NCI-H524 treated with DMSO at 0.1 percent for 48 hours (cell line): ENCODE measurements at regions not wholly inside any gene's neighbourhood (a gene's known extent, or its start where the extent isn't known, plus 50 kb on each side); places are given as distances from the start of the nearest gene placed in this dataset.
"Not testable (repeated sequence)": the region's sequence is repeated elsewhere in the genome, so short reads cannot be mapped to it uniquely, and the experiment has no call there.

Experiments used
- DNase-seq: peaks from one replicate; lab custom pipeline; 2025; lab: John Stamatoyannopoulos, UW

- DNase-seq: no peak
These were observed 1125.5 kb downstream of the FAT4 start for GRCh38 chr4:126440297-126440696.

DNA sequence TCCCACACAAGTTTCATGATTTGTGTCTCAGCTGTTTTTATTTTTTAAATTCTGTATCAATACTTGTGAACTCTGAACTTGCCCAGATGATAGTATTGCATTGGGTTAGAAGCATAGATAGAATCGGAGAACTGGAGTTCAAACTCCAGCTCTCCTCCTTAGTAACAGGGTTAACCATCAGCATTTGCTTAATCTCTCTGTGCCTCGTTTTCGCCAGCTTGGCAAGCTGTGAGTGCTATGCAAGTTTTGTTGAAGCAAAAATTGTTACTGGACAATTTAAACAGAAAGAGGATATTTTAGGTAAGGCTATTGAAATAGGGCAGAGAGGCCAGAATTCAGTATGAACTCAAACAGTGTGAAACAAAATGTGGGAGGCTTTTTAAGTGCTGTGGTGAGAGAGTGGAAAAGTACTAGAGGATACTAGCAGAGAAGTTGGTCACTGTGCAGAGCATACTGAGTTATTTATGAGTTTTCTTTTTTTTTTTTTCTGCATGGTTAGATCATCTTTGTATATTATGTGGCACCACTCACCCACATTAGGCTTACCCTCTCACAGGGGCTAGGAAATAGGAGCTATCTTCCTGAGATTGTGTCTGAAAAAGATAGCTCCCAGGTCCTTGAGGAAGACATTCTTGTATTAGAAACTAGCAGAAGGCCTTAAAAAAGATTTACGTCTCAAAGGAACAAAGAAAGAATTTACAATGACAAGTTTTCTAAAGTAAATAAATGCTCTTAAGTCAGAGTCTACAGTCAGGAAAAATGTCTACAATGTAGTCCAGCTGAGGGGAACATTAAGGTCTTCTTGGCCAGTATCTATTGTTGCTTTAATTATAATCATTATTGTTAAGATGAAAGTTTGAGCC lies 1126.6 kb downstream of the FAT4 start:
- no peak for DNase-seq

- no peak for DNase-seq
These were observed 1130.8 kb downstream of the FAT4 start for GRCh38 chr4:126445596-126445995.

- no peak for DNase-seq
These were observed 1132.2 kb downstream of the FAT4 start for GRCh38 chr4:126446917-126447316.

GRCh38 chr4:126448086-126448845 lies 1133.5 kb downstream of the FAT4 start:
- DNase-seq: no peak

DNA sequence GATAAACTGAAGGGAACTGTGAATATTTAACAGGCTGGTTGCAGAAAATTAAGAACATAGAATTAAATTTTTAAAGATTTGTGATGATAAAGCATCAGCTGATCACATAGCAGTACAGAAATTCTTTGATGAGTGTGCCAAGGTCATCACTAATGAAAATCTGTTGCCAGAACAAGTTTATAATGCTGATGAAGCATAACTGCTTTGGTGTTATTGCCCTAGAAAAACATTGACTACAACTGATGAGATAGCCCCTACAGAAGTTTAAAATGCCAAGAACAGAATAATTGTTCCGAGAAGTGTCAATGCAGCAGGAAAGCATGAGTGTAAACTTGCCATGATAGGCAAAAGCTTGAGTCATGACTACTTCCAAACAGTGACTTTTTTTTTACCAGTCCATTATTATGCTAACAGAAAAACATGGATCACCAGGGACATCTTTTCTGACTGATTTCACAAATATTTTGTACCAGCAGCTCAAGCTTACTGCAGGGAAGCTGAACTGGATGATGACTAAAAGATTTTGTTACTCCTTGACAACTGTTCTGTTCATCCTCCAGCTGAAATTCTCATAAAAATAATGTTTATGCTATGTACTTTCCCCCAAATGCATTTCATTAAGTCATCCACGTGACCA lies 1136.6 kb downstream of the FAT4 start:
- DNase-seq: no peak

DNA sequence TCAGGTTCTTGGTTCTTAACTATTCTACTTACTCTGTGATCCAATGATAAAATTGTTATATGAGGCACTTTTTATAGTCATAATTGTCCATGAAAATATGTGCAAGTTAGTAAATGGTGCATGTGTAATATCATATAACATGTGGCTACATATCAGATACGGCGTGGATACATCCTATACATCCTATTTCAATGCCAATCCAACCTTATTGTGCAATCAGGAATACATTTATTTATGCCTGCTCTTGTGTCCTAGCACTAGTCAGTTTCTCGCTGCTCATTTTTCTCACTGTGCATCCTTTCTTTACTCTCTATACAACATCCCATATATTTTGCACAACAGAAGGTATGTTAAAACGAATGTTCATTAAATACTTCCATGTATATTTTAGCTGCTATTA lies 1141.1 kb downstream of the FAT4 start:
- DNase-seq: no peak

GRCh38 chr4:126458993-126459392 lies 1144.2 kb downstream of the FAT4 start:
- DNase-seq: no peak

GRCh38 chr4:126465341-126465740 lies 1150.6 kb downstream of the FAT4 start:
- no peak for DNase-seq

GRCh38 chr4:126466848-126467247 lies 1152.1 kb downstream of the FAT4 start:
- no peak for DNase-seq

GRCh38 chr4:126468144-126468543 lies 1153.4 kb downstream of the FAT4 start:
- DNase-seq: no peak

GRCh38 chr4:126470862-126471261 lies 1156.1 kb downstream of the FAT4 start:
- DNase-seq: no peak

DNA sequence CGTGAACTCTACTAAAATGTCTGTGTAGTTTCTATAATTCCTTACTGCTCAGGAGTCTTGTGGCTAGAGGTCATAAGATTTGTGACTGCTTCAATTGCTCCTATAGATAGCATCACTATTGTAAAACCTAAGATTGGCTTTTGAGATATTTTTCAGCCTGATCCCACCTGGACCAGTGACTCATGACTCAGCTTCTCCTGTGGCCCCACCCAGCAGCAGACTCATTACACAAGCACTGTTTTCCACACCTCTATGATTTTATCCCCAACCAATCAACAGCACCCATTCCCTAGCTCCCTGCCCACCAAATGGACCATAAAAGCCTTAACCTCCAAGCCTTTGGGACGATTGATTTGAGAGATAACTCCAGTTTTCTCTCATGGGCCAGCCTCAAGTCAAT lies 1157.0 kb upstream of the INTU start:
- DNase-seq: no peak

DNA sequence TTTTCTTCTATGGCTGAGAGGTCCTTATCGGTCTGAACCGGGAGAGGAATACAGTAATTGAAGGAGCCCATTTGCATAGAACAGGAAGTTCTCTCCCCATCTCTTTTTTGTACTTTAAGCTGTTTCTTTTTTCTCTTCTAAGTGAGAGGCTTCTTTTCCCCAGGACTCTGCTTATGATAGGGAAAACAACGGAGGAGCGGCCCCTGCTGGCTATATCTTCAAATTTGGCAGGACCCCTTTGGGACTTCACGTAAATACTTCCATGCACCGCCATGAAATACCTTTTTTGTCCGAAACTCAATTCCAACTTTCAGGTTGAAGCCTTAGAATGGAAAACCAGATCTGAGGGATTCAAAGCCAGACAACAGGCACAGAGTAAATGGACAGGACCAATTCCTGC lies 1153.0 kb upstream of the INTU start:
- DNase-seq: no peak

- no peak for DNase-seq
These were observed 1150.4 kb upstream of the INTU start for GRCh38 chr4:126482311-126482710.

DNA sequence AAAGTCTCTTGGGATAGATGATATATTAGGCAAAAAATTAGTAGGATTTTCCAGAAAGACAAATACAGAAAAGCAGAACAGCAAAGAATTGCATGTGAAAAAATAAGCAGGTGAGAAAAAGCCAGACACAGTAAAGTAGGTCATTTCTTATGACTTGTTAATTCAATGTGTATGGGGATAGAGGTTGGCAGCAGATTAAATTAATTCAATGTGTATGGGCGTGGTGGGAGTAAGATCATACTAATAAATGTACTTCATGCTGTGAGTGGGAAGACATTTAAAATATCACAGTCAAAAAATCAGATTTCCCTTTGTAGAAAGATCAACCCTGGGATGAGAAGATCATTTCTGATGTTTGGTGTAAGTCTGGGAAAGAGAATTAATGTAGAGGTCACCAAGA lies 1146.4 kb upstream of the INTU start:
- DNase-seq: no peak

GRCh38 chr4:126489826-126490463 lies 1142.8 kb upstream of the INTU start:
- DNase-seq: no peak

- DNase-seq: peak; percentile 44
These were observed 1137.5 kb upstream of the INTU start for GRCh38 chr4:126495163-126495752.

- no peak for DNase-seq
These were observed 1119.8 kb upstream of the INTU start for GRCh38 chr4:126512979-126513378.

DNA sequence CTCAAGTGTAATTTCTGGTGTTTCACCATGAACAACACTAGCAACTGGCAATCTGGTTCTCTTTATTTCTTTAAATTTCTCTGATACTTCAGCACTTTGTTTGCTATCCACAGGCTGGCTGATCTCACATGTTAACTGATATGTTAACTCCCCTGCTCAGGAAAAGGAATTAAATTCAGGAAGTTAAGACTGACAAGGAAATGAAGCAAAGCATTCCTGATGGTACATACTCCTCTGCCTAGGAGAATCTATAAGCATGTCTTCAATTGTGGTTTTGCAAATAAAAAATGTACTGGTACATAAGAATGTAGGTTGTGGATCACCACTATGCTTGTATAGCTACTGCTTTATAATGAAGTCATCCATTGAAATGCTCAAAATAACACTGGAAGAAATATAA lies 1119.2 kb upstream of the INTU start:
- DNase-seq: no peak

GRCh38 chr4:126520731-126521130 lies 1112.0 kb upstream of the INTU start:
- DNase-seq: no peak

DNA sequence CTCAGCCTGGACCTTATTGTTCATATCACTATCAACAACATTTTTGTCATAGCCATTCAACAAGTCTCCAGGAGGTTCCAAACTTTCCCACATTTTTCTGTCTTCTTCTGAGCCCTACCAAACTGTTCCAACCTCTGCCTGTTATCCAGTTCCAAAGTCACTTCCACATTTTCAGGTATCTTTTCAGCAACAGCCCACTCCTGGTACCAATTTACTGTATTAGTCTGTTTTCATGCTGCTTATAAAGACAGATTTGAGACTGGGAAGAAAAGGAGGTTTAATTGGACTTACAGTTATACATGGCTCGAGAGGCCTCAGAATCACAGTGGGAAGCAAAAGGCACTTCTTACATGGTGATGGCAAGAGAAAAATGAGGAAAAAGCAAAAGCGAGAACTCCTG lies 1107.4 kb upstream of the INTU start:
- DNase-seq: not testable (repeated sequence)
